HEK293 (cell line): ENCODE measurements at regions not wholly inside any gene's neighbourhood (a gene's known extent, or its start where the extent isn't known, plus 50 kb on each side); places are given as distances from the start of the nearest gene placed in this dataset.

Source experiments
- CTCF ChIA-PET: fragments of 350-600 bp; formaldehyde crosslinking; extraction: SDS; loops from one replicate; lab custom pipeline; 2021; ENCODE audit warnings: antibody characterized with exemption; lab: Yijun Ruan, JAX
- POLR2A ChIA-PET: fragments of 300-600 bp; formaldehyde crosslinking; extraction: SDS; loops from one replicate; lab custom pipeline; 2020; ENCODE audit warnings: antibody characterized with exemption, inconsistent platforms; lab: Yijun Ruan, JAX
- H3K27ac ChIP-seq: fragments of 200-500 bp; sonication (Bioruptor generic); 2 replicates; pipeline ENCODE4 v1.5.1; 2014; ENCODE audit warnings: low read depth, low read length, control low read depth, inconsistent platforms; ENCODE audit errors: extremely low read depth
- H3K36me3 ChIP-seq, 2 experiments: fragments of 200-500 bp in 1 of 2; sonication (Bioruptor generic) in 1 of 2; 1 replicate in 1 of 2; 2 replicates in 1 of 2; pipeline ENCODE4 v1.5.1; 2014 to 2017; ENCODE audit warnings: inconsistent platforms in 2 of 2, low read length in 2 of 2; ENCODE audit not compliant: control insufficient read depth in 2 of 2, insufficient read depth in 1 of 2
- H3K4me1 ChIP-seq: fragments of 200-500 bp; sonication (Bioruptor generic); 2 replicates; pipeline ENCODE4 v1.5.1; 2014; ENCODE audit warnings: mild to moderate bottlenecking, low read length, inconsistent platforms; ENCODE audit not compliant: control insufficient read depth, insufficient read depth
- H3K4me3 ChIP-seq: 2 replicates; pipeline ENCODE4 v1.5.1; 2011; ENCODE audit warnings: low read depth, mild to moderate bottlenecking, control low read depth, low read length, moderate library complexity
- H3K9me3 ChIP-seq: fragments of 200-500 bp; sonication (Bioruptor generic); 2 replicates; pipeline ENCODE4 v1.5.1; 2014; ENCODE audit warnings: low read depth, low read length, inconsistent platforms; ENCODE audit not compliant: control insufficient read depth, insufficient read depth
- ELK4 ChIP-seq: IDR thresholded peaks from 2 replicates; pipeline ENCODE4 v1.6.1; 2011; ENCODE audit warnings: mild to moderate bottlenecking, low read depth, low read length, borderline replicate concordance
- FEZF1 ChIP-seq: fragments of 450-650 bp; formaldehyde crosslinking; IDR thresholded peaks from 2 replicates; pipeline ENCODE4 v1.5.1; 2016; ENCODE audit warnings: missing biosample characterization, missing genetic modification characterization
- KLF17 ChIP-seq: fragments of 450-650 bp; formaldehyde crosslinking; IDR thresholded peaks from 2 replicates; pipeline ENCODE4 v1.5.1; 2016; ENCODE audit warnings: missing biosample characterization, missing genetic modification characterization
- KLF8 ChIP-seq: fragments of 450-650 bp; formaldehyde crosslinking; IDR thresholded peaks from 2 replicates; pipeline ENCODE4 v1.5.1; 2016; ENCODE audit warnings: missing biosample characterization, missing genetic modification characterization
- TRIM28 ChIP-seq: IDR thresholded peaks from 2 replicates; pipeline ENCODE4 v1.6.1; 2011; ENCODE audit warnings: low read length, control low read depth, borderline replicate concordance
- WT1 ChIP-seq: fragments of 450-650 bp; formaldehyde crosslinking; IDR thresholded peaks from 2 replicates; pipeline ENCODE4 v1.5.1; 2016; ENCODE audit warnings: missing biosample characterization, missing genetic modification characterization
- YY2 ChIP-seq: fragments of 450-650 bp; formaldehyde crosslinking; IDR thresholded peaks from 2 replicates; pipeline ENCODE4 v1.5.1; 2016; ENCODE audit warnings: missing biosample characterization, missing genetic modification characterization
- ZFP41 ChIP-seq: fragments of 450-650 bp; formaldehyde crosslinking; IDR thresholded peaks from 2 replicates; pipeline ENCODE4 v1.5.1; 2016; ENCODE audit warnings: missing biosample characterization, missing genetic modification characterization, borderline replicate concordance
- ZIC2 ChIP-seq: fragments of 450-650 bp; formaldehyde crosslinking; IDR thresholded peaks from 2 replicates; pipeline ENCODE4 v1.5.1; 2016; ENCODE audit warnings: missing biosample characterization, missing genetic modification characterization
- ZNF112 ChIP-seq: fragments of 450-650 bp; formaldehyde crosslinking; IDR thresholded peaks from 2 replicates; pipeline ENCODE4 v1.5.0; 2017; ENCODE audit warnings: missing biosample characterization, missing genetic modification characterization
- ZNF121 ChIP-seq: fragments of 450-650 bp; formaldehyde crosslinking; IDR thresholded peaks from 2 replicates; pipeline ENCODE4 v1.5.1; 2016; ENCODE audit warnings: missing biosample characterization, missing genetic modification characterization
- ZNF140 ChIP-seq: fragments of 450-650 bp; formaldehyde crosslinking; IDR thresholded peaks from 2 replicates; pipeline ENCODE4 v1.5.1; 2016; ENCODE audit warnings: missing biosample characterization, missing genetic modification characterization
- ZNF157 ChIP-seq: fragments of 450-650 bp; formaldehyde crosslinking; IDR thresholded peaks from 2 replicates; pipeline ENCODE4 v1.5.1; 2016; ENCODE audit warnings: missing biosample characterization, missing genetic modification characterization
- ZNF2 ChIP-seq: fragments of 450-650 bp; formaldehyde crosslinking; IDR thresholded peaks from 2 replicates; pipeline ENCODE4 v1.5.1; 2016; ENCODE audit warnings: missing biosample characterization, missing genetic modification characterization
- ZNF202 ChIP-seq: fragments of 450-650 bp; formaldehyde crosslinking; IDR thresholded peaks from 2 replicates; pipeline ENCODE4 v1.5.1; 2016; ENCODE audit warnings: missing biosample characterization, missing genetic modification characterization, borderline replicate concordance
- ZNF362 ChIP-seq: fragments of 450-650 bp; formaldehyde crosslinking; IDR thresholded peaks from 2 replicates; pipeline ENCODE4 v1.5.1; 2016; ENCODE audit warnings: missing biosample characterization, missing genetic modification characterization
- ZNF391 ChIP-seq: fragments of 450-650 bp; formaldehyde crosslinking; IDR thresholded peaks from 2 replicates; pipeline ENCODE4 v1.5.1; 2016; ENCODE audit warnings: low read depth, missing biosample characterization, missing genetic modification characterization, borderline replicate concordance
- ZNF404 ChIP-seq: fragments of 450-650 bp; formaldehyde crosslinking; IDR thresholded peaks from 2 replicates; pipeline ENCODE4 v1.5.1; 2017; ENCODE audit warnings: missing biosample characterization, missing genetic modification characterization
- ZNF426 ChIP-seq: fragments of 450-650 bp; formaldehyde crosslinking; IDR thresholded peaks from 2 replicates; pipeline ENCODE4 v1.5.1; 2017; ENCODE audit warnings: missing biosample characterization, missing genetic modification characterization, mild to moderate bottlenecking, inconsistent platforms, moderate library complexity
- ZNF473 ChIP-seq: fragments of 450-650 bp; formaldehyde crosslinking; IDR thresholded peaks from 2 replicates; pipeline ENCODE4 v1.5.1; 2017; ENCODE audit warnings: missing biosample characterization, missing genetic modification characterization
- ZNF518A ChIP-seq: fragments of 450-650 bp; formaldehyde crosslinking; conservative IDR thresholded peaks from 2 replicates; pipeline ENCODE4 v1.5.1; 2016; ENCODE audit warnings: low read depth, missing biosample characterization, missing genetic modification characterization
- ZNF561 ChIP-seq: fragments of 450-650 bp; IDR thresholded peaks from 2 replicates; pipeline ENCODE4 v1.5.1; 2018; ENCODE audit warnings: missing biosample characterization, missing genetic modification characterization, borderline replicate concordance
- ZNF580 ChIP-seq: fragments of 450-650 bp; formaldehyde crosslinking; IDR thresholded peaks from 2 replicates; pipeline ENCODE4 v1.5.1; 2016; ENCODE audit warnings: missing biosample characterization, missing genetic modification characterization
- ZNF600 ChIP-seq: fragments of 450-650 bp; formaldehyde crosslinking; IDR thresholded peaks from 2 replicates; pipeline ENCODE4 v1.5.1; 2016; ENCODE audit warnings: missing biosample characterization, missing genetic modification characterization
- ZNF660 ChIP-seq: fragments of 450-650 bp; IDR thresholded peaks from 2 replicates; pipeline ENCODE4 v1.5.1; 2018; ENCODE audit warnings: missing biosample characterization, mild to moderate bottlenecking, missing genetic modification characterization
- ZNF664 ChIP-seq: fragments of 450-650 bp; formaldehyde crosslinking; IDR thresholded peaks from 2 replicates; pipeline ENCODE4 v1.5.1; 2016; ENCODE audit warnings: missing biosample characterization, missing genetic modification characterization
- ZNF670 ChIP-seq: fragments of 450-650 bp; formaldehyde crosslinking; IDR thresholded peaks from 2 replicates; pipeline ENCODE4 v1.5.1; 2016; ENCODE audit warnings: missing biosample characterization, missing genetic modification characterization, low read depth
- ZSCAN4 ChIP-seq: fragments of 450-650 bp; formaldehyde crosslinking; IDR thresholded peaks from 2 replicates; pipeline ENCODE4 v1.5.1; 2017; ENCODE audit warnings: missing biosample characterization, missing genetic modification characterization

- no peak overlapping the region for H3K27ac ChIP-seq
- CTCF ChIA-PET: interaction anchor here (0.5 kb wide), 1 partner anchor 1070 kb away, joined by 5 read pairs; no protein-coding TSS in a partner anchor
- POLR2A ChIA-PET: no interaction called here
- H3K36me3 ChIP-seq: no peaks in the 10 kb centered on the region
- no peaks in the 10 kb centered on the region for H3K9me3 ChIP-seq
- TF ChIP-seq ZNF362: no peak
- TF ChIP-seq ZFP41 (tag by site-specific recombination): no peak
- TF ChIP-seq ZNF518A (tag by site-specific recombination): no peak
- TF ChIP-seq ZNF561 (tag by site-specific recombination): no peak
- no peak for TF ChIP-seq ZNF660 (tag by site-specific recombination)
- TF ChIP-seq WT1 (tag by site-specific recombination): no peak
- no peak for TF ChIP-seq ZNF157 (tag by site-specific recombination)
- no peak for TF ChIP-seq ZIC2 (tag by site-specific recombination)
- no peak for TF ChIP-seq ZNF426 (tag by site-specific recombination)
- TF ChIP-seq FEZF1: no peak
- no peak for TF ChIP-seq KLF8 (tag by site-specific recombination)
- no peak for TF ChIP-seq ZNF600 (tag by site-specific recombination)
- TF ChIP-seq ZNF404 (tag by site-specific recombination): no peak
- no peak for TF ChIP-seq TRIM28
- TF ChIP-seq ELK4: no peak
- TF ChIP-seq, all 188 proteins: peak for 0
- Histone ChIP-seq H3K4me1 (no peaks in the 10 kb centered on the region), H3K4me3 (no peak overlapping the region)
These were observed 473.3 kb downstream of the LPIN1 start for GRCh38 chr2:12219761-12220160.

- CTCF ChIA-PET: interaction anchor here (0.6 kb wide), 1 partner anchor 176 kb away, joined by 3 read pairs; no protein-coding TSS in a partner anchor
- POLR2A ChIA-PET: no interaction called here
- TF ChIP-seq ZNF202 (tag by site-specific recombination) (no peak), ZNF391 (tag by site-specific recombination) (no peak), ZNF580 (no peak), KLF17 (tag by site-specific recombination) (no peak), ZNF140 (tag by site-specific recombination) (no peak), ZNF670 (no peak), ZNF2 (tag by site-specific recombination) (no peak), ZSCAN4 (tag by site-specific recombination) (no peak), ZNF121 (tag by site-specific recombination) (no peak), ZNF473 (tag by site-specific recombination) (no peak), YY2 (tag by site-specific recombination) (no peak), ZNF112 (tag by site-specific recombination) (no peak), ZNF664 (tag by site-specific recombination) (no peak)
These were observed 475.2 kb downstream of the LPIN1 start for GRCh38 chr2:12221584-12221983.

More at GRCh38 chr2:12221584-12221983, 475.2 kb downstream of the LPIN1 start:
- no peaks in the 10 kb centered on the region for H3K4me1 ChIP-seq
- H3K9me3 ChIP-seq: no peaks in the 10 kb centered on the region
- no peak overlapping the region for H3K4me3 ChIP-seq
- H3K27ac ChIP-seq: no peak overlapping the region
- no peaks in the 10 kb centered on the region for H3K36me3 ChIP-seq
